ENCODE measurements at regions not wholly inside any gene's neighbourhood (a gene's known extent, or its start where the extent isn't known, plus 50 kb on each side); places are given as distances from the start of the nearest gene placed in this dataset.
"Not testable (repeated sequence)": the region's sequence is repeated elsewhere in the genome, so short reads cannot be mapped to it uniquely, and the experiment has no call there.

DNA sequence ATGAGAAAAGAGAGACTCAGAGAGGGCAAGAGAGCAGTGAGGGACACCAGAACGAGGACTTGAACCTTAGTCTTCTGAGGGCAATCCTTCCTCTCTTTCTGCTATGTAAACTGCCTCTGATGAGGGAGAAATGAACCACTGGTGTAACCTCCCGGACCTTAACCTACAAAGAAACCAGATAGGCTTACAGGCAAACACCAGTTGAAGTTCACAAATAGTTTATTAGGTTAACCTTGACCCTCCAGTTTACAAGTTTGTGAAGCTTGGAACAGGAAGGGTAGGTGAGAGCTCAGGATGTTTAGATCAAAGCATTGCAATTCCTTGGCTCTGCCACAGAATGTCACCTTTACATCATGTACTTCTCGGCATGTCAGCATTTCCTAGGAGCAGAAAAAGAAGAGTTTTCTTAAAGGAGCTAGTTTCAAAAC is 486.4 kb upstream of the SPRED2 start:
- Histone ChIP-seq H3K4me3 (ENCODE audit: low read depth, low read length) (no peak overlapping the region), H3K4me1 (ENCODE audit: control insufficient read depth, insufficient read depth, low read length, unreplicated experiment) (no peaks in the 10 kb centered on the region), H3K27ac (ENCODE audit: low read depth, low read length) (no peak overlapping the region), H3K27me3 (ENCODE audit: insufficient read depth, low read length) (no peaks in the 10 kb centered on the region), H3K79me2 (ENCODE audit: control insufficient read depth, insufficient read depth, low read length, unreplicated experiment) (no peaks in the 10 kb centered on the region), H3K36me3 (ENCODE audit: insufficient read depth, low read length) (no peaks in the 10 kb centered on the region), H2AFZ (ENCODE audit: low read length, unreplicated experiment) (no peak overlapping the region)

DNA sequence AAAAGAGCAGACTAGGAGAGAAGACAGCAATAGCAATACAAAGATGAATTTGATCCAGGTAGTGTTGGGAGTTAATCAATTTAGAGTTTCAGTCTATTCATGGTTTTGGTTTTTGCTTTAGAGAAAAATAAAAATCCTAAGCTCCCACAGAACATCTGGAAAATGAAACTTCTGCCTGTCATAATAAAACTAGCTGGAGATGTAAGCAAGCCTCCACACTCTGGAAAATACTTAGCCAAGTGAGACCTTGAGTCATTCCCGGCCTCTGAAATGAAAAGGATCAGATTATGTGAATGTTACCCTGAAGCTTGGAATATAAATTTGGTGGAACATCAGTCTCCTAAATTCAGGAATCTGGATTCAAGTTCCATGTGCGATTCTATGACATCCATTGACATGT is 485.6 kb upstream of the SPRED2 start:
- Histone ChIP-seq H3K36me3 (ENCODE audit: insufficient read depth, low read length) (no peaks in the 10 kb centered on the region), H3K27me3 (ENCODE audit: insufficient read depth, low read length) (no peaks in the 10 kb centered on the region), H3K4me1 (ENCODE audit: control insufficient read depth, insufficient read depth, low read length, unreplicated experiment) (no peaks in the 10 kb centered on the region), H2AFZ (ENCODE audit: low read length, unreplicated experiment) (no peak overlapping the region), H3K4me3 (ENCODE audit: low read depth, low read length) (no peak overlapping the region), H3K27ac (ENCODE audit: low read depth, low read length) (no peak overlapping the region), H3K79me2 (ENCODE audit: control insufficient read depth, insufficient read depth, low read length, unreplicated experiment) (no peaks in the 10 kb centered on the region)

DNA sequence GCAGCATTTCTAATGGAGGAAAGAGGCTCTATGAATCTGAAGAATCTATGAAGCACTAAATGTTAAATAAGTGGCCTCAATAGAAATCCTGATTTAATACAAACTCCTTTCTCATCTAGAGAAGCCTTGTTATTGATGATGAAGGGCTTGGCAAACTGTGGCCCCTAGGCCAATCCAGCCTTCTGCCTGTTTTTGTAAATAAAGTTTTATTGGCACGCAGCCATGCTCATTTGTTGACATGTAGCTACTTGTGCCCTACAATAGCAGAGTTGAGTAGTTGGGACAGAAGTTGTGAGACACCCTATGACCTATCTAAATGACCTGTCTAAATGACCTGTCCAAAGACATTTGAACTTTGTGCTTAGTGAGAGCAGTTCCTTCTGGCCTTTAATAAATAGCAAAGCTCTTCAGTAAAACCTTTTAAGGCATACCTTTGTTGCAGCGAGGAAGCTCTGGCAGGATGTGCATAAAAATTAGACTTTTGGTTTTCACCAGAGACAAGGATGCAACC is 484.4 kb upstream of the SPRED2 start:
- H3K4me1 ChIP-seq (ENCODE audit: control insufficient read depth, insufficient read depth, low read length, unreplicated experiment): no peaks in the 10 kb centered on the region
- no peak overlapping the region for H2AFZ ChIP-seq (ENCODE audit: low read length, unreplicated experiment)
- H3K27me3 ChIP-seq (ENCODE audit: insufficient read depth, low read length): no peaks in the 10 kb centered on the region
- no peak overlapping the region for H3K27ac ChIP-seq (ENCODE audit: low read depth, low read length)
- no peaks in the 10 kb centered on the region for H3K36me3 ChIP-seq (ENCODE audit: insufficient read depth, low read length)
- no peaks in the 10 kb centered on the region for H3K79me2 ChIP-seq (ENCODE audit: control insufficient read depth, insufficient read depth, low read length, unreplicated experiment)
- no peak overlapping the region for H3K4me3 ChIP-seq (ENCODE audit: low read depth, low read length)

DNA sequence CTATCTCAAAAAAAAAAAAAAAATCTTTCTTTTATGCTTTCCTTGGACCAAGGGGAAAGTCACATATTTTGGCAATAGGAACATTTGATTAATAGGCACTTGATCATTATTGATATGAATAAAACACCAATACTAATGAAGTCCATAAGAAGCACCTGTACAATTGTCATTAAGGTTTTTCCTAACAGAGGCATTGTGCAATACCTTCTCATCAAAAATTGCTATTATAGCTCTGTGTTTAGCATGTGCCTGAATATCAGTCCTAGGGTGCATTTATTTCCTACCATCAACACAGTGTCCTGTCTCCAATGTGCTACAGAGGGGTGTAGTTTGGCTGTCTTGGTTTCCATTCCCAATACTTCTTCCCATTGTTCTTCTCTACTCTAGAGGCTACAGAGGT is 483.8 kb upstream of the SPRED2 start:
- H3K36me3 ChIP-seq (ENCODE audit: insufficient read depth, low read length): no peaks in the 10 kb centered on the region

DNA sequence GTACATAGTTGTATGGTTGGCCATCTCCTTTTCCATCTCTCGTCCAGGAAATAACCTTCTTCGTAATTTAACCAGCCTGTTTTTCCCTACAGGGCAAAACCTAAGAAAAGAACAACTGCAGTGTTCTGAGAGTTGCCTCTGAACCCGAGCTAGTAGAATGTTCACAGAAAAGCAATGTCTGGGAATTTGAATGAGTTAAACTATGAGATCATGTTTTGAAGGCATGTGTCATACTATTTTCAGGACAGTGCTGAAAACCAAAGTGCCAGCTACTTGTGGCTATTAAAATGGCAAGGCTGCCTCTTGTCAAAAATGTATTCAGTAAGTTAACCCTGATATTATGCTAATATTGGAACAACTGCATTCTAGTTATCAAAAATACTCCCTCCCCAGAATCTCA is 482.9 kb upstream of the SPRED2 start:
- no peaks in the 10 kb centered on the region for H3K79me2 ChIP-seq (ENCODE audit: control insufficient read depth, insufficient read depth, low read length, unreplicated experiment)
- no peaks in the 10 kb centered on the region for H3K27me3 ChIP-seq (ENCODE audit: insufficient read depth, low read length)
- no peak overlapping the region for H2AFZ ChIP-seq (ENCODE audit: low read length, unreplicated experiment)
- no peak overlapping the region for H3K27ac ChIP-seq (ENCODE audit: low read depth, low read length)
- H3K4me3 ChIP-seq (ENCODE audit: low read depth, low read length): no peak overlapping the region
- H3K36me3 ChIP-seq (ENCODE audit: insufficient read depth, low read length): no peaks in the 10 kb centered on the region
- no peaks in the 10 kb centered on the region for H3K4me1 ChIP-seq (ENCODE audit: control insufficient read depth, insufficient read depth, low read length, unreplicated experiment)

More for the DNA sequence above, 483.8 kb upstream of the SPRED2 start:
- Histone ChIP-seq H3K27ac (ENCODE audit: low read depth, low read length) (no peak overlapping the region), H2AFZ (ENCODE audit: low read length, unreplicated experiment) (no peak overlapping the region), H3K79me2 (ENCODE audit: control insufficient read depth, insufficient read depth, low read length, unreplicated experiment) (no peaks in the 10 kb centered on the region), H3K27me3 (ENCODE audit: insufficient read depth, low read length) (no peaks in the 10 kb centered on the region), H3K4me3 (ENCODE audit: low read depth, low read length) (no peak overlapping the region), H3K4me1 (ENCODE audit: control insufficient read depth, insufficient read depth, low read length, unreplicated experiment) (no peaks in the 10 kb centered on the region)

DNA sequence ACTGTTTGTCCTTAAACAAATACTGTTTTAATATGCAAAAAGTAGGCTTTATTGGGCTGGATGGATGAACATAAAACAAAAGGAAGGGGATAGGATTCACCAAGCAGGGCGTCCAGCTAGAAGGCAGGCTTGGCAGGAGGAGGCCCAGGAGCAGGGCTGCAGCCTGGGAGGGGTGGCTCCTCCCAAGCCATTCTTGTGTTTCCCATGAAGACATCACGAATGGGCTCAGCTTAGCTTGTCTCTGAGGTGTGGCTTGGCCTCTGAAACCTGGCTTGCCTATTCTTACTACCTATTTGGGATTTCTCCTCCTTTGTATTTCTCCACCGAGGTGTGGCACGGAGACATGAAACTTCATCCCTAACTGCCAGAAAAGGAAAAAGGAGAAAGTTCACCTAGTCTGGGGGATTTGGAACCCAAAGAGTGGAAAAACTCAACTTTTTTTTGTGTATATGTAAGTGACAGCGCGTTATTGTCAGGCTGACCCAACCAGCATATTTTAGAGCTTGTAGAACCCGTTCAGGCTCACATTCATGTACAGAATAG is 481.9 kb upstream of the SPRED2 start:
- no peaks in the 10 kb centered on the region for H3K27me3 ChIP-seq (ENCODE audit: insufficient read depth, low read length)
- no peak overlapping the region for H3K4me3 ChIP-seq (ENCODE audit: low read depth, low read length)

DNA sequence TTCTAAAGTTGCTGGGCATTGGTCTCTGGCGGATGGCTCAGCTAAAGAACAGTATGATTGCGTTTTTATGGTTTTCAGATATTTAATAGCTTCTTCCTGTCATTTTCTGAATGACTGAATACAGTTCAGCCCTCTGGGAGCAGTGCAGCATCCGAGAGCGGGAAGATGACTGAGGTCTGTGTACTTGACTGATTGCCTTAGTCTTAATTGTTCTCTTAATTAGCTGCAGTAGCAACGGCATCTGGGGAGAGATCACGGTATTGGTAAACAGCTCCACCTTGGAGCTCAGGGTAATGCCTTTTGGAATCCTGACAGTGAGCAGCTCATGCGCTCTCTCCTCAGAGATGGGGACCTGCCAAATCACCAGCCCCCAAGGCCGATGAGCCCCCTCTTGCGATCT is 481.4 kb upstream of the SPRED2 start:
- Histone ChIP-seq H3K4me3 (ENCODE audit: low read depth, low read length) (no peak overlapping the region), H3K79me2 (ENCODE audit: control insufficient read depth, insufficient read depth, low read length, unreplicated experiment) (no peaks in the 10 kb centered on the region), H3K36me3 (ENCODE audit: insufficient read depth, low read length) (no peaks in the 10 kb centered on the region), H2AFZ (ENCODE audit: low read length, unreplicated experiment) (no peak overlapping the region), H3K27me3 (ENCODE audit: insufficient read depth, low read length) (no peaks in the 10 kb centered on the region), H3K4me1 (ENCODE audit: control insufficient read depth, insufficient read depth, low read length, unreplicated experiment) (no peaks in the 10 kb centered on the region), H3K27ac (ENCODE audit: low read depth, low read length) (no peak overlapping the region)

More for the DNA sequence above, 481.9 kb upstream of the SPRED2 start:
- H3K27ac ChIP-seq (ENCODE audit: low read depth, low read length): no peak overlapping the region
- H3K79me2 ChIP-seq (ENCODE audit: control insufficient read depth, insufficient read depth, low read length, unreplicated experiment): no peaks in the 10 kb centered on the region
- H3K36me3 ChIP-seq (ENCODE audit: insufficient read depth, low read length): no peaks in the 10 kb centered on the region
- no peak overlapping the region for H2AFZ ChIP-seq (ENCODE audit: low read length, unreplicated experiment)
- H3K4me1 ChIP-seq (ENCODE audit: control insufficient read depth, insufficient read depth, low read length, unreplicated experiment): no peaks in the 10 kb centered on the region

DNA sequence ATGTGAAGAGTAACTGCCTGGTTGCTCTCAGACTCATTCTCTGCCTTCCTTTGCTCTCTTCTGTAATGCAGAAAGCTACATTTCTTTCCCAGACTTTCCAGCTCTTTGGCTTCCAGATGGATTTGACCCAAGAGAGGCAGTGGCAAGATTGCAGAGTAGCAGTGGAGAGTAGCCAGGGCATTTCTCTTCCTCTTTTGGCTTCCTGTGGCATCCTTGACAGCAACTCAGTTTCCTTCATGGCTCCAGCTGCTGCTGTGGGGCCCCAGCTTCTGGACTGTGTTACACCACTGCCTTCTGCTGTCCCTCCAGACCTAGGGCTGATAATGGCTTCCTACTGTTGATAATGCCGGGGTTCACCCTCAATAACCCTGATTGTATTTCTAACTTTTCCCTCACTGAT is 469.4 kb upstream of the SPRED2 start:
- Histone ChIP-seq H3K27me3 (ENCODE audit: insufficient read depth, low read length) (no peaks in the 10 kb centered on the region), H3K27ac (ENCODE audit: low read depth, low read length) (no peak overlapping the region), H3K79me2 (ENCODE audit: control insufficient read depth, insufficient read depth, low read length, unreplicated experiment) (no peaks in the 10 kb centered on the region), H3K4me3 (ENCODE audit: low read depth, low read length) (no peak overlapping the region), H3K4me1 (ENCODE audit: control insufficient read depth, insufficient read depth, low read length, unreplicated experiment) (no peaks in the 10 kb centered on the region), H2AFZ (ENCODE audit: low read length, unreplicated experiment) (no peak overlapping the region), H3K36me3 (ENCODE audit: insufficient read depth, low read length) (no peaks in the 10 kb centered on the region)

DNA sequence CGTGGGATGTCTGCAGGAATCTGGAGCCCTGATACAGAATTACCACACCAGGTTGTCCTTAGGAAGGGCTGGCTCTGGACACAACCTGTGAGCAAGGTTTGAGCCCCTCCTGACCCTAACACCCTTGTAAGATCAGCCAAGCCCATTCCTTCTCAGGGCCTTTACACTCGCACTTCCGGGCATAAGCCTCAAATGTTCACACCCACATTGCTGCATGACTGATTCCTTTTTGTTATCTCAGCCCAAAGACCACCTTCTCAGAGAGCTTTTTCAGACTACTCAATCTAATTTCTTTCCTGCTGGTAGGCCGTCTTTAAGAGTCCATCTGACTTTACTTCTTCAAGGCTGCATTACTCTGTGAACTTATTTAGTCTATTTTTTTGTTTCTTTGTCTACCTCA is 464.0 kb upstream of the SPRED2 start:
- Histone ChIP-seq H3K79me2 (ENCODE audit: control insufficient read depth, insufficient read depth, low read length, unreplicated experiment) (no peaks in the 10 kb centered on the region), H3K36me3 (ENCODE audit: insufficient read depth, low read length) (no peaks in the 10 kb centered on the region), H3K27me3 (ENCODE audit: insufficient read depth, low read length) (no peaks in the 10 kb centered on the region), H3K4me3 (ENCODE audit: low read depth, low read length) (no peak overlapping the region), H3K27ac (ENCODE audit: low read depth, low read length) (no peak overlapping the region), H2AFZ (ENCODE audit: low read length, unreplicated experiment) (no peak overlapping the region), H3K4me1 (ENCODE audit: control insufficient read depth, insufficient read depth, low read length, unreplicated experiment) (no peaks in the 10 kb centered on the region)

DNA sequence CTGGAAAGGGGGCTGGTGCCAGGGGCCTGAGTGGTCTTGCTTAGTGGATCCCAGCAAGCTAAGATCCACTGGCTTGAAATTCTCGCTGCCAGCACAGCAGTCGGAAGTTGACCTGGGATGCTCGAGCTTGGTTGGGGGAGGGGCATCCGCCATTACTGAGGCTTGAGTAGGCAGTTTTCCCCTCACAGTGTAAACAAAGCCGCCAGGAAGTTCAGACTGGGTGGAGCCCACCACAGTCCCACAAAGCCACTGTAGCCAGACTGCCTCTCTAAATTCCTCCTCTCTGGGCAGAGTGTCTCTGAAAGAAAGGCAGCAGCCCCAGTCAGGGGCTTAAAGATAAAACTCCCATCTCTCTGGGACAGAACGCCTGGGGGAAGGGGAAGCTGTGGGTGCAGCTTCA is 457.7 kb upstream of the SPRED2 start:
- not testable (repeated sequence) for H3K27me3 ChIP-seq (ENCODE audit: insufficient read depth, low read length); H3K27ac ChIP-seq (ENCODE audit: low read depth, low read length); H3K4me3 ChIP-seq (ENCODE audit: low read depth, low read length); H3K36me3 ChIP-seq (ENCODE audit: insufficient read depth, low read length); H3K4me1 ChIP-seq (ENCODE audit: control insufficient read depth, insufficient read depth, low read length, unreplicated experiment); H2AFZ ChIP-seq (ENCODE audit: low read length, unreplicated experiment); H3K79me2 ChIP-seq (ENCODE audit: control insufficient read depth, insufficient read depth, low read length, unreplicated experiment)

DNA sequence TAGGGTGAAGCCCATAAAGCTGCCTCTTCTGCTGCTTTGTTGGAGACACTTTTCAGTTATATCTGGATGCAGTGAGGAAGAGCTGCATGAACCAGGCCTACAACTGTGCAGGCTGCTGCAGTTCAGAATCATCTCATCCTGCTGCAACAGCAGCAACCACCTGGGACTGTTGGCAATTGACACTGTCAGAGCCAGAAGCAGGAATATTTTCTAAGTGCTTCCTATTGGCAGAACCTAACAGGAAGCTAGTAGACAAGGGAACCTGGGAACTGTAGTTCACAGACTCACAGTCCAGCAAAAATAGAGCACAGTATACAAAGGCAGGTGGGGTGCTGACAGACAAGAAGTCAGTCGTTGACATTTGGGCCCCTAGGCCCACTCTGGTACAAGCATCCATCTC is 452.9 kb upstream of the SPRED2 start:
- H3K4me1 ChIP-seq (ENCODE audit: control insufficient read depth, insufficient read depth, low read length, unreplicated experiment): no peaks in the 10 kb centered on the region
- no peak overlapping the region for H2AFZ ChIP-seq (ENCODE audit: low read length, unreplicated experiment)
- no peak overlapping the region for H3K27ac ChIP-seq (ENCODE audit: low read depth, low read length)
- no peaks in the 10 kb centered on the region for H3K27me3 ChIP-seq (ENCODE audit: insufficient read depth, low read length)
- H3K79me2 ChIP-seq (ENCODE audit: control insufficient read depth, insufficient read depth, low read length, unreplicated experiment): no peaks in the 10 kb centered on the region
- H3K36me3 ChIP-seq (ENCODE audit: insufficient read depth, low read length): no peaks in the 10 kb centered on the region
- no peak overlapping the region for H3K4me3 ChIP-seq (ENCODE audit: low read depth, low read length)
